ENCODE measurements at regions not wholly inside any gene's neighbourhood (a gene's known extent, or its start where the extent isn't known, plus 50 kb on each side); places are given as distances from the start of the nearest gene placed in this dataset.
"Not testable (repeated sequence)": the region's sequence is repeated elsewhere in the genome, so short reads cannot be mapped to it uniquely, and the experiment has no call there.

DNA sequence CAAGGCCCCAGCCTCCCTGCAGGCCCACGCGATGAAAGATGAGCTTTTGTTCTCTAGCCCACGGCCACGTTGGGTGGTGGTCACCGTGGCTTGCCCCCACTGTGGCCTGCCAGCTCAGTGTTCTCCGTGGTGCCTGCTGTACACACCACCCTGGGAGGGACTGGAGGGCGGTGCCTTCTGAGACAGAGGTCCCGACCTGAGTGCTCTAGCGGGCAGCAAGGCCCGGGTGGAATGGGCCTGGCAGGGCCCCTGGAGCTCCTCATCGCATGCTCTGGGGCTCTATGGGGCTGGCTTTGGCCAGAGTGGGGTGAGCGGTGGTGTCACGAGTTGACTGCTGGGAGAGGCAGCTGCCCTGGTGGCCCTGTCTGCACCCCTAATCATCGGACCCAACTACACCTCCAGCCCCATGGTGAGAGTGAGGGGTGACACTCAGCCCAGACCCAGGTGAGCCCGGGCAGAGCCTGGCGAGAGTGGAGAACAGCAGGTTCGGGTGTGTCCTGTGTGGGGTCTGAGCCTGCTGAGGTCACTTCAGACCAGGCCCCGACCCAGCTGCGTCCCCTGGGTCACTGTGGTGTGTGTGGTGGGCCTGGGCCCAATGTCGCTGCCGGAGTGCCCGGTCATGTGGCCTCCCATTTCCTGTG lies 541.9 kb downstream of the TBC1D22A start:
- Histone ChIP-seq H3F3A (ENCODE audit: control insufficient read depth, insufficient read depth) (no peaks in the 10 kb centered on the region), H3K4me3 (ENCODE audit: low read length) (no peak overlapping the region), H3K27me3 (ENCODE audit: control insufficient read depth, low read length) (no peaks in the 10 kb centered on the region), H3K4me2 (ENCODE audit: low read length) (no peak overlapping the region), H3K4me1 (ENCODE audit: control insufficient read depth, low read length) (no peaks in the 10 kb centered on the region), H3K27ac (ENCODE audit: low read depth, low read length) (no peak overlapping the region), H3K79me2 (ENCODE audit: control insufficient read depth, low read length) (no peaks in the 10 kb centered on the region), H3K9me2 (replicated peaks; ENCODE audit: control insufficient read depth, low read length) (no peaks in the 10 kb centered on the region), H4K20me1 (ENCODE audit: control insufficient read depth, insufficient read depth, low read depth, low read length) (no peaks in the 10 kb centered on the region), H3K9me3 (ENCODE audit: control insufficient read depth, insufficient read depth, low read length) (no peaks in the 10 kb centered on the region), H3K36me3 (ENCODE audit: control insufficient read depth, low read length) (no peaks in the 10 kb centered on the region)
- TF ChIP-seq, protein P1, sequence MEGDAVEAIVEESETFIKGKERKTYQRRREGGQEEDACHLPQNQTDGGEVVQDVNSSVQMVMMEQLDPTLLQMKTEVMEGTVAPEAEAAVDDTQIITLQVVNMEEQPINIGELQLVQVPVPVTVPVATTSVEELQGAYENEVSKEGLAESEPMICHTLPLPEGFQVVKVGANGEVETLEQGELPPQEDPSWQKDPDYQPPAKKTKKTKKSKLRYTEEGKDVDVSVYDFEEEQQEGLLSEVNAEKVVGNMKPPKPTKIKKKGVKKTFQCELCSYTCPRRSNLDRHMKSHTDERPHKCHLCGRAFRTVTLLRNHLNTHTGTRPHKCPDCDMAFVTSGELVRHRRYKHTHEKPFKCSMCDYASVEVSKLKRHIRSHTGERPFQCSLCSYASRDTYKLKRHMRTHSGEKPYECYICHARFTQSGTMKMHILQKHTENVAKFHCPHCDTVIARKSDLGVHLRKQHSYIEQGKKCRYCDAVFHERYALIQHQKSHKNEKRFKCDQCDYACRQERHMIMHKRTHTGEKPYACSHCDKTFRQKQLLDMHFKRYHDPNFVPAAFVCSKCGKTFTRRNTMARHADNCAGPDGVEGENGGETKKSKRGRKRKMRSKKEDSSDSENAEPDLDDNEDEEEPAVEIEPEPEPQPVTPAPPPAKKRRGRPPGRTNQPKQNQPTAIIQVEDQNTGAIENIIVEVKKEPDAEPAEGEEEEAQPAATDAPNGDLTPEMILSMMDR (IDR thresholded peaks at IDR 0.05; ENCODE audit: low read depth, low read length, poor library complexity, severe bottlenecking), result no peak
- TF ChIP-seq EZH2phosphoT487 (IDR thresholded peaks at IDR 0.05; ENCODE audit: borderline replicate concordance, low read length), result no peak

DNA sequence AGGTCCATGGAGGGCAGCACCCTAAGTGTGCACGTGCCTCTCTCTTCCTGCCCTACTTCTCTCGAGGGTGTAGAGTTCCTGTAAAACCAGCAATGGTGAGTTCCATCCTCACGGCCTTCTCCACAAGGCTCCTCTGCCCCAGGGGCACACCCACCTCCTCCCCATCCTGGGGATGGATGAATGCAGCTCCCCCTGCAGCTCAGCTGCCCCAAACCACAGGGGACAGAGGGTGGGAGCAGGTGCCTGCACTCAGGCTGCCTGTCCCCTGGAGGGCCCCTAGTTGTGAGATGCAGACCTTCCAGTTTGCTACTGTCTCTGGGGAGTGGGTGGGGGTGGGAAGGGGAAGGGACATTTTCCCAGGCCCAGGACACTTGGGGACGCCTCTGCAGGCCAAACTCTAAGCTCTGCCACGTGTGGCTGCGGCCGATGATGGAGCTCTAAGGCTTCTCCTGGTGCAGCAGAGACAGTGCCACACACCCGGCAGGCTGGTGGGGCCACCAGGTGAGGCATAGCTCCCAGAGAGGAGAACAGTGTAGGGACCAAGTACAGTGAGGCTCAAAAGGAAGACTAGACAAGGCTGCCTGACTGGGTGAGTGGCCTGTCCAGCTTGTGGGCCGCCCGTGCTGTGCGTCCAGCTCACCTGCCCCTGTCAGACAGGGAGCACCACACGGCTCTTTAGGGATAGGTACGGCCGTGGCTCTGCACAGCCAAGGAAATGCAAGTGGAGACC lies 540.9 kb downstream of the TBC1D22A start:
- H3K9me3 ChIP-seq (ENCODE audit: control insufficient read depth, insufficient read depth, low read length), result no peaks in the 10 kb centered on the region
- no peaks in the 10 kb centered on the region for H3K36me3 ChIP-seq (ENCODE audit: control insufficient read depth, low read length)
- H3F3A ChIP-seq (ENCODE audit: control insufficient read depth, insufficient read depth), result no peaks in the 10 kb centered on the region
- no peaks in the 10 kb centered on the region for H3K27me3 ChIP-seq (ENCODE audit: control insufficient read depth, low read length)
- H3K4me1 ChIP-seq (ENCODE audit: control insufficient read depth, low read length), result no peaks in the 10 kb centered on the region
- no peak for TF ChIP-seq EZH2phosphoT487 (IDR thresholded peaks at IDR 0.05; ENCODE audit: borderline replicate concordance, low read length)
- TF ChIP-seq, protein P1 (IDR thresholded peaks at IDR 0.05; ENCODE audit: low read depth, low read length, poor library complexity, severe bottlenecking), result no peak
- no peaks in the 10 kb centered on the region for H3K79me2 ChIP-seq (ENCODE audit: control insufficient read depth, low read length)
- H3K4me2 ChIP-seq (ENCODE audit: low read length), result no peak overlapping the region
- H4K20me1 ChIP-seq (ENCODE audit: control insufficient read depth, insufficient read depth, low read depth, low read length), result no peaks in the 10 kb centered on the region
- H3K9me2 ChIP-seq (replicated peaks; ENCODE audit: control insufficient read depth, low read length), result no peaks in the 10 kb centered on the region
- no peak overlapping the region for H3K27ac ChIP-seq (ENCODE audit: low read depth, low read length)
- no peak overlapping the region for H3K4me3 ChIP-seq (ENCODE audit: low read length)

DNA sequence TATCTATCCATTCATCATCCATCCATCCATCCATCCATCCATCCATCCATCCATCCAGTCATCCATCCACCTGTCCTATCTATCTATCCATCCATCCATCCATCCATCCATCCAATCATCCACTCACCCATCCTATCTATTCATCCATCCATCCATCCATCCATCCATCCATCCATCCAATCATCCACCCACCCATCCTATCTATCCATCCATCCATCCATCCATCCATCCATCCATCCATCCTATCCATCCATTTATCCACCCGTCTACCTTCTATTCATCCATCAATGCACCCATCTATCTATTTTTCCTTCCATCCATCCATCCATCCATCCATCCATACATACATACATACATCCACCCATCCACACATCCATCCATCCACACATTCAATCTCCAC lies 540.1 kb downstream of the TBC1D22A start:
- H3K36me3 ChIP-seq (ENCODE audit: control insufficient read depth, low read length); H3K4me3 ChIP-seq (ENCODE audit: low read length); H3K27me3 ChIP-seq (ENCODE audit: control insufficient read depth, low read length); H3K4me1 ChIP-seq (ENCODE audit: control insufficient read depth, low read length); H4K20me1 ChIP-seq (ENCODE audit: control insufficient read depth, insufficient read depth, low read depth, low read length); H3F3A ChIP-seq (ENCODE audit: control insufficient read depth, insufficient read depth); H3K27ac ChIP-seq (ENCODE audit: low read depth, low read length); H3K9me2 ChIP-seq (replicated peaks; ENCODE audit: control insufficient read depth, low read length); H3K4me2 ChIP-seq (ENCODE audit: low read length); H3K9me3 ChIP-seq (ENCODE audit: control insufficient read depth, insufficient read depth, low read length); H3K79me2 ChIP-seq (ENCODE audit: control insufficient read depth, low read length): not testable (repeated sequence)

DNA sequence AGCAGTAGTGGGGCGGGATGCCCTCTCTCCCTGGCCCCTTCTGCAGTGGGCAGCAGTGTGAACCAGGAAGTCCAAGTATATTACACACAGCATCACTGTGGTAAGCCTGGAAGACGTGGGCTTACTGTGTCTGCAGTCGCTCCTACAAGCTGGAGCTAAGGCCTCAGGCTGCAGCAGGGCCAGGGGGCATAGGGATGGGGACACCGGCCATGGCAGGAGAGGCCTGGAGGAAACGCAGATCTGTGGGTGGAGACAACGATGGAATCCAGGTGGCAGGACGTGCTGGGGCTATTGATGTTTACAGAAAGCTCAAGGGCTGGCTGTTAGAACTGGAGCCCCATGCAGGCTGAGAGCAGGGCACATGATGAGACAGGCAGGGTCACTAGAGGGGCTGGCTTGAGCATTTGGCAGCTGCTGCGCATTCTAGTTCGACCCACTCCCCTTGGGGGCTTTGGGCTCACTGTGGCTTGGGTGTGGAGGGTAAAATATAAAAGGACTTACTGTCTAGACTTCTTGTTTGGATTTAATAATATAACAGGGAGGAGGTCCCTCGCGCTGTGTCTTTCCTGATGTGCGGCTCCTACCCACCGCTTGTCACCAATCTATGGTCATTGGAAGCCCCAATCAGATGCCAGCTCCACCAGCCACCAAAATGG lies 539.5 kb downstream of the TBC1D22A start:
- Histone ChIP-seq H3K9me2 (replicated peaks; ENCODE audit: control insufficient read depth, low read length) (no peaks in the 10 kb centered on the region), H3K9me3 (ENCODE audit: control insufficient read depth, insufficient read depth, low read length) (no peaks in the 10 kb centered on the region)
- TF ChIP-seq, protein P1 (IDR thresholded peaks at IDR 0.05; ENCODE audit: low read depth, low read length, poor library complexity, severe bottlenecking), result no peak
- no peak for TF ChIP-seq EZH2phosphoT487 (IDR thresholded peaks at IDR 0.05; ENCODE audit: borderline replicate concordance, low read length)

More for the DNA sequence above, 539.5 kb downstream of the TBC1D22A start:
- no peak overlapping the region for H3K4me3 ChIP-seq (ENCODE audit: low read length)
- no peak overlapping the region for H3K4me2 ChIP-seq (ENCODE audit: low read length)
- no peaks in the 10 kb centered on the region for H4K20me1 ChIP-seq (ENCODE audit: control insufficient read depth, insufficient read depth, low read depth, low read length)
- no peaks in the 10 kb centered on the region for H3K4me1 ChIP-seq (ENCODE audit: control insufficient read depth, low read length)
- H3K27me3 ChIP-seq (ENCODE audit: control insufficient read depth, low read length), result no peaks in the 10 kb centered on the region
- H3K36me3 ChIP-seq (ENCODE audit: control insufficient read depth, low read length), result no peaks in the 10 kb centered on the region
- H3K79me2 ChIP-seq (ENCODE audit: control insufficient read depth, low read length), result no peaks in the 10 kb centered on the region
- H3F3A ChIP-seq (ENCODE audit: control insufficient read depth, insufficient read depth), result no peaks in the 10 kb centered on the region
- H3K27ac ChIP-seq (ENCODE audit: low read depth, low read length), result no peak overlapping the region
